Suprapubic skin (tissue), 4 donors: ENCODE measurements at regions not wholly inside any gene's neighbourhood (a gene's known extent, or its start where the extent isn't known, plus 50 kb on each side); places are given as distances from the start of the nearest gene placed in this dataset.

Experiments used
- DNase-seq, 2 donors: peaks; one replicate each; pipeline ENCODE4 v3.0.0-alpha.2; 2019; ENCODE audit warnings: low spot score in 2 of 2
- H3K27ac ChIP-seq: fragments of 200-600 bp; sonication (generic); one replicate; pipeline ENCODE4 v1.5.1; 2019
- H3K27me3 ChIP-seq: fragments of 200-600 bp; sonication (generic); one replicate; pipeline ENCODE4 v1.5.1; 2019
- H3K36me3 ChIP-seq: fragments of 200-600 bp; sonication (generic); one replicate; pipeline ENCODE4 v1.5.1; 2019
- H3K4me1 ChIP-seq: fragments of 200-600 bp; sonication (generic); one replicate; pipeline ENCODE4 v1.5.1; 2019
- H3K4me3 ChIP-seq: fragments of 200-600 bp; sonication (generic); one replicate; pipeline ENCODE4 v1.5.1; 2019; ENCODE audit warnings: mild to moderate bottlenecking
- H3K9me3 ChIP-seq: fragments of 200-600 bp; sonication (generic); one replicate; pipeline ENCODE4 v1.5.1; 2019
- CTCF ChIP-seq, 2 donors: fragments of 200-600 bp in 1 of 2; fragments of 450-650 bp in 1 of 2; sonication (generic) in 1 of 2; IDR thresholded peaks; one replicate each; pipeline ENCODE4 v1.5.1; 2016 to 2019; ENCODE audit warnings: antibody characterized with exemption in 2 of 2, mild to moderate bottlenecking in 1 of 2, moderate library complexity in 1 of 2
- EP300 ChIP-seq: sonication (generic); formaldehyde crosslinking; IDR thresholded peaks from one replicate; pipeline ENCODE4 v1.6.1; 2017; ENCODE audit warnings: antibody characterized with exemption
- POLR2A ChIP-seq, 2 donors: fragments of 450-650 bp; IDR thresholded peaks; one replicate each; pipeline ENCODE4 v1.6.1; 2017; ENCODE audit warnings: antibody characterized with exemption in 2 of 2, mild to moderate bottlenecking in 2 of 2, moderate library complexity in 2 of 2
- POLR2AphosphoS5 ChIP-seq, 3 donors: sonication (generic); formaldehyde crosslinking; IDR thresholded peaks; one replicate each; pipeline ENCODE4 v1.6.1; 2017; ENCODE audit warnings: antibody characterized with exemption in 3 of 3
- WGBS: methylation state at CpG from one replicate; pipeline ENCODE4 v1.1.5; 2018; 5-methylcytosine and 5-hydroxymethylcytosine counted together

- WGBS, result 76% methylated on average over 7 of the region's 7 CpGs
- DNase-seq, result no peak
- TF ChIP-seq CTCF (IDR thresholded peaks at IDR 0.05) (no peak), POLR2AphosphoS5 (IDR thresholded peaks at IDR 0.05) (no peak), EP300 (no peak), POLR2A (IDR thresholded peaks at IDR 0.05) (no peak)
- no peak overlapping the region for H3K27ac ChIP-seq
- H3K4me3 ChIP-seq, result no peak overlapping the region
- no peaks in the 10 kb centered on the region for H3K4me1 ChIP-seq
- H3K36me3 ChIP-seq, result no peaks in the 10 kb centered on the region
- H3K9me3 ChIP-seq, result no peaks in the 10 kb centered on the region
- no peaks in the 10 kb centered on the region for H3K27me3 ChIP-seq
These were observed 355.4 kb upstream of the RBFOX1 start for GRCh38 chr16:6977291-6977690.

GRCh38 chr16:6976716-6977115 lies 355.9 kb upstream of the RBFOX1 start:
- no peaks in the 10 kb centered on the region for H3K27me3 ChIP-seq
- no peaks in the 10 kb centered on the region for H3K36me3 ChIP-seq
- no peak overlapping the region for H3K4me3 ChIP-seq
- TF ChIP-seq CTCF (IDR thresholded peaks at IDR 0.05) (no peak), EP300 (no peak), POLR2A (IDR thresholded peaks at IDR 0.05) (no peak), POLR2AphosphoS5 (IDR thresholded peaks at IDR 0.05) (no peak)
- DNase-seq, result no peak
- H3K27ac ChIP-seq, result no peak overlapping the region
- no peaks in the 10 kb centered on the region for H3K4me1 ChIP-seq
- H3K9me3 ChIP-seq, result no peaks in the 10 kb centered on the region
- whole genome bisulfite sequencing, result 98% methylated on average over 1 of the region's 1 CpG

- Histone ChIP-seq H3K4me1 (no peaks in the 10 kb centered on the region), H3K9me3 (no peaks in the 10 kb centered on the region)
- WGBS, result 89% methylated on average over 2 of the region's 3 CpGs
These were observed 362.3 kb upstream of the RBFOX1 start for GRCh38 chr16:6970171-6970857.

DNA sequence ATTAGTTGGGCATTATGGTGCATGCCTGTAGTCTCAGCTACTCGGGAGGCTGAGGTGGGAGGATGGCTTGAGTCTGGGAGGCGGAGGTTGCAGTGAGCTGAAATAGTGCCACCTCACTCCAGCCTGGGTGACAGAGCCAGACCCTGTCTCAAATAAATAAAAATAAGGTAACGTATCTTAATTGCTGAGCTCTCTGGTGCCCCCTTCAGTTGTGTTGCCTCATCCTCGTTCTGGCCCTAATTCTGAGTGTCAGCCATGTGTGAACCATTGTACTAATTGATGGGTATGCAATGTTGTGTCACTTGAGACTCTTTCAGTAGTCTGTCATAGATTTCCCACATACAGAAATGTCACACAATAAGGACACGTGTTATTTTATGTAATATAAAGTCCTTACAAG lies 363.1 kb upstream of the RBFOX1 start:
- H3K4me1 ChIP-seq, result no peaks in the 10 kb centered on the region
- WGBS, result 76% methylated on average over 5 of the region's 5 CpGs
- no peaks in the 10 kb centered on the region for H3K9me3 ChIP-seq
- TF ChIP-seq CTCF (IDR thresholded peaks at IDR 0.05) (no peak), POLR2A (IDR thresholded peaks at IDR 0.05) (no peak), EP300 (no peak), POLR2AphosphoS5 (IDR thresholded peaks at IDR 0.05) (no peak)
- no peaks in the 10 kb centered on the region for H3K36me3 ChIP-seq
- H3K27ac ChIP-seq, result no peak overlapping the region
- H3K4me3 ChIP-seq, result no peak overlapping the region
- no peak for DNase-seq
- H3K27me3 ChIP-seq, result no peaks in the 10 kb centered on the region

More at GRCh38 chr16:6970171-6970857, 362.3 kb upstream of the RBFOX1 start:
- Histone ChIP-seq H3K36me3 (no peaks in the 10 kb centered on the region), H3K27me3 (no peaks in the 10 kb centered on the region), H3K4me3 (no peak overlapping the region), H3K27ac (no peak overlapping the region)
- TF ChIP-seq EP300 (no peak), POLR2A (IDR thresholded peaks at IDR 0.05) (no peak), CTCF (IDR thresholded peaks at IDR 0.05) (no peak), POLR2AphosphoS5 (IDR thresholded peaks at IDR 0.05) (no peak)
- no peak for DNase-seq

GRCh38 chr16:6967796-6968320 lies 364.8 kb upstream of the RBFOX1 start:
- H3K4me1 ChIP-seq, result no peaks in the 10 kb centered on the region
- no peak overlapping the region for H3K27ac ChIP-seq
- no peaks in the 10 kb centered on the region for H3K36me3 ChIP-seq
- no peak for TF ChIP-seq EP300
- TF ChIP-seq POLR2A (IDR thresholded peaks at IDR 0.05), result no peak
- TF ChIP-seq POLR2AphosphoS5 (IDR thresholded peaks at IDR 0.05), result no peak
- TF ChIP-seq CTCF (IDR thresholded peaks at IDR 0.05), result no peak
- no peak for DNase-seq
- WGBS, result 45% methylated on average over 10 of the region's 10 CpGs
- H3K4me3 ChIP-seq, result no peak overlapping the region
- no peaks in the 10 kb centered on the region for H3K9me3 ChIP-seq
- no peaks in the 10 kb centered on the region for H3K27me3 ChIP-seq
